GM12891 (cell line): ENCODE measurements at regions not wholly inside any gene's neighbourhood (a gene's known extent, or its start where the extent isn't known, plus 50 kb on each side); places are given as distances from the start of the nearest gene placed in this dataset.

ENCODE experiments used
- POLR2A ChIP-seq: IDR thresholded peaks from 2 replicates; pipeline ENCODE4 v1.6.1; 2011; ENCODE audit warnings: low read depth, low read length, control low read depth
- TAF1 ChIP-seq: IDR thresholded peaks from 2 replicates; pipeline ENCODE4 v1.6.1; 2011; ENCODE audit warnings: low read depth, low read length, control low read depth

GRCh38 chr2:183292028-183292427 is 167.8 kb downstream of the NUP35 start:
- TF ChIP-seq TAF1, result no peak
- no peak for TF ChIP-seq POLR2A
